PC-9 (cell line): ENCODE measurements at regions not wholly inside any gene's neighbourhood (a gene's known extent, or its start where the extent isn't known, plus 50 kb on each side); places are given as distances from the start of the nearest gene placed in this dataset.

Experiments used
- EZH2 ChIP-seq: fragments of 200-600 bp; sonication (generic); IDR thresholded peaks from 2 replicates; pipeline ENCODE4 v1.8.0; 2017; ENCODE audit warnings: antibody characterized with exemption, low read depth
- TF ChIP-seq, protein P1 (sequence below): fragments of 200-600 bp; sonication (generic); conservative IDR thresholded peaks from 2 replicates; pipeline ENCODE4 v1.6.1; 2017; ENCODE audit warnings: mixed run types, antibody characterized with exemption, mild to moderate bottlenecking, moderate library complexity

GRCh38 chr4:182179105-182179504 lies 64.1 kb upstream of the TENM3 start:
- no peak for TF ChIP-seq EZH2
- TF ChIP-seq, protein P1, sequence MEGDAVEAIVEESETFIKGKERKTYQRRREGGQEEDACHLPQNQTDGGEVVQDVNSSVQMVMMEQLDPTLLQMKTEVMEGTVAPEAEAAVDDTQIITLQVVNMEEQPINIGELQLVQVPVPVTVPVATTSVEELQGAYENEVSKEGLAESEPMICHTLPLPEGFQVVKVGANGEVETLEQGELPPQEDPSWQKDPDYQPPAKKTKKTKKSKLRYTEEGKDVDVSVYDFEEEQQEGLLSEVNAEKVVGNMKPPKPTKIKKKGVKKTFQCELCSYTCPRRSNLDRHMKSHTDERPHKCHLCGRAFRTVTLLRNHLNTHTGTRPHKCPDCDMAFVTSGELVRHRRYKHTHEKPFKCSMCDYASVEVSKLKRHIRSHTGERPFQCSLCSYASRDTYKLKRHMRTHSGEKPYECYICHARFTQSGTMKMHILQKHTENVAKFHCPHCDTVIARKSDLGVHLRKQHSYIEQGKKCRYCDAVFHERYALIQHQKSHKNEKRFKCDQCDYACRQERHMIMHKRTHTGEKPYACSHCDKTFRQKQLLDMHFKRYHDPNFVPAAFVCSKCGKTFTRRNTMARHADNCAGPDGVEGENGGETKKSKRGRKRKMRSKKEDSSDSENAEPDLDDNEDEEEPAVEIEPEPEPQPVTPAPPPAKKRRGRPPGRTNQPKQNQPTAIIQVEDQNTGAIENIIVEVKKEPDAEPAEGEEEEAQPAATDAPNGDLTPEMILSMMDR = no peak
